Glomerular endothelial cell (primary cell): ENCODE measurements at regions not wholly inside any gene's neighbourhood (a gene's known extent, or its start where the extent isn't known, plus 50 kb on each side); places are given as distances from the start of the nearest gene placed in this dataset.

ENCODE experiments used
- DNase-seq: peaks from one replicate; pipeline ENCODE4 v3.0.0-alpha.2; 2011; ENCODE audit warnings: low read depth, low spot score; ENCODE audit errors: extremely low read depth

DNA sequence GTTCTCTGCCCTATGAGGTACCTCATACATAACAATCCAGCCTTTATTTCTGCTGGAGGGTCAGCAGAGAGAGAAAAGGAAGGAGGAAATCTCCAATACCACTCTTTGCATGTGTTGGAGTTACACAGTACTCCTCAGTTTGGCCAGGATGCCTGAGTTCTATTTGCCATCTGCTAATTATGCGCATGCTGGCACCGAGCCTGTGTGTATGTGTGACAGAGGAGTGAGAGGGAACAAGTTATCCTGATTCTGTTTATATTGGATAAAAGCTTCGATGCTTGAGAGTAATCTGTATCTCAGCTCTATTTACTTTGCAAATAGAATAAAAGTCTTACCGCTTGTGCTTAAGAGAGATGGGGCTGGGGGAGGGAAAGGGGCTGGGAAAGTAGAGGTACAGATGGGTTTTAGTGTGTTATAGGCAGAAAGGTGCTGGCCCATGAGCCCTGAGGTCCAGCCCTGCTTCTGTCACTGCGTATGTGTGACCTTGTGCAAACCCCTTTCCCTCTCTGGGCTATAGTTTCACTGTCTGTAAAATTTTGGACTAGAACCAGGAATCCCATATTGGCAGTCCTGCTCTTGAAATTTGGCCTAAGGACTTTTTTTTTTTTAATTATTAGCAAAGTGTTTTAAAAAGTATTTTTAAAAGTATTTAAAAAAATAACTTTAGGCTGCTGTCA is 54.5 kb upstream of the PLXNA2 start:
- no peak for DNase-seq

DNA sequence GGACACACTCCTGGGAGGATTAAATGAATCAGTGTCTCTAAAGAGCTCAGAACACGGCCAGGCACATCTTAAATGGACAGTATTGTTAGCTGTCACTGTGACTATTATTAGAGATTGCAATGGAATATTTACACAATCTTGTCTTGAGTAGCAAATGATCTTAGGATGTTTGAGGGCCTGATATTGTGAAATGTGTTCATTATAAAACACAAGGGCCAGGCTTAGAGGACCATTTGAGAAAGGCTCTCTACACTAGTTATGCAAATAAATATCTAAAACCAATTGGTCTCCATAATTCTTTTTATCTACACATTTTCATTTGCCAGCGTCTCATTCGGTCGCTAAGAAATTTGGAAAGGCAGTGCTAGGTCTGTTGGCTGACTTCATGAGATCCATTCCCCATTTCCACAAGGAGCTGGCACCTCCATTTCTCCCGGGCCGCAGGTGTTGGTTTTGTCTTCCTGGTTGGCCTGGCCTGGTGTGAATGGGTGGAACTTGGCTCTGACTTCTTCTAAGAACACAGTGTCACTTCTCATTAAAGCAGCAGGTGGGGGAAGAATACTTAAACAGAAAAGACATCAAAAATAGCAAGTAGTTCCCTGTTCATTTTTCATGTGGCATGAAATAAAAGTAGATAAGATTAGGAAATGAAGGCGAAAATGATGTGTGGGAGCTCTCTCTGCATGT is 56.0 kb upstream of the PLXNA2 start:
- no peak for DNase-seq

DNA sequence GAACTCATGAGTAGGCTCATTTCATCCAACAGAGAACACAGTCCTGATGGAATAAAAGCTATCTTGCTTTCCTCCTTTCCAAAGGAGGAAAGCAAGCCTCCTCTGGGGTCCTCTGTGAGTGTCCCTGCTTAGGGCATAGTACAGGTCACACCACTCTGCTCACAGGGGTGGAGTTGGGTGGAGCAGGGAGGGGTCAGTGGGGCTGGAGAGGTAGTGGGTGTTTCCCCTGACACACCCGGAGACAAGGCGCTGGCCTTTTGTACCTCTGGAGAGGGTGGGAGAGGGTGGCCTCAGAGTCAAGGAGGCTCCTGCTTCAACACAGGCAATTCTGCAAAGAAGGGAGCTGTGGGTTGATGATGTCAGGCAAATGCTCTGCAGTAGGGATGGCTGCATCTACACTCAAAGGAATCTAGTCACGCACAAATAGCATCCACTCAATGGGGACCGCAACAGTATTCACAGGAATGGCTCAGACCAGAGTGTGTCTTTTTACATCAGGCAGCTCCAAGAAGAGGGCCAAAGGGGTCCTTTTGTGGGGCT is 58.6 kb upstream of the PLXNA2 start:
- no peak for DNase-seq

DNA sequence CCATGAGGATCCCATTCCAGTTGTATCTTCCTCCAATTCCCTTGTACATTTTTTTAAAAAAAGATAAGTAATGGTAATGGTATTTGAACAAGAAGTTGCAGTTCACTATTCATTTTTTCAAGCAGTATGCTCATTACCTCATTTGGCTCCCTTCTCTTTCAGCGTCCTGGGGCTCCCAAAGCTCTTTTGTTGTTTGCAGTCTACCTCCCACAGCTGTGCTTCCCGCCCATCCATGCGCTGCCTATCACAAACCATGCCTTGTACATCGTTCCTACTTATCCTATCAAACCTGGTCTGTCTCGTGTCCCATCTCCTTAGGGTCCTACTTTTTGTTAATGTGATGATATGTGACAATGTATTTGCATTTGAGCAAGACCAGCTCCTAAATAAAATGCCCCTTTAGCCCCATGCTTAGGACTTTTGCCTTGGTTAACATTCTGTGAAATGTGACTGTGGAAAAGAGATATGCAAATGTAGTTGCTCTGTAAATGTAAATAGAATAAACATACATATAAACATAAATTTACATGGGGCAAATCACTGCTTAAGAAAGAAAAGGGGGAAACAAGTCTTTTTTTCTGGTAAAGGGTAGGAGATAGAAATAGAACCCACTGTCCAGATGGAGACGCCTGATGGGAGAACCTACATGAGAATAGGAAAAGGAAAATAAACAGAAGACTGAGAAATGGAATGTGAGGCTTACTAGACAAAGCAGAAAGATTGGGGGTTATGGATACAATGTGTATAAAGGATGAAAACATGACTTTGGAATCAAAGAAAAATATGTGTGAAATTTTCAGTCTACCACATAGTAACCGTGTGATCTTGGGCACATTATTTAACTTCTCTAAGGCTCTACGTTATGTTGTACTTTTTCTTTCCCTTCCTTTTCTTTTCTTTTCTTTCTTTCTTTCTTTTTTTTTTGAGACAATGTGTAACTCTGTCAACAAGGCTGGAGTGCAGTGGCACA is 59.8 kb upstream of the PLXNA2 start:
- DNase-seq: no peak

DNA sequence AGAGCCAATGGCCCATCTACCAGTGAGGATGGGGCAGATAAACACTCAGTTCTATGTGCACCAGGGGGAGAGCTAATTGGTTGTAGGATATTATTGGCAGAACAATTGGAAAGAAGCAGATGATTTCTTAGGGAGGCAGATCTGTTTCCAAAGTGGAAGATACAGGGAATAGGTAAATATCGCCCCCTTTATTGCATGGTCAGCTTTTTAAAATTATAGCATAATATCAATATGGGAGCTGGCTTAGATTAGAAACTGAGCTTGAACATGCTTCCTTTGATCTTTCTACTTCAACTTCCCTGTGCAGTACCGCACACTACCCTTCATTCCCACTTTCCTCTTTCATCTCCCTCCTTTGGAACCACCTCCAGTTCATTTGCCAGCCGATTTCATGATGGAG is 64.0 kb upstream of the PLXNA2 start:
- no peak for DNase-seq

DNA sequence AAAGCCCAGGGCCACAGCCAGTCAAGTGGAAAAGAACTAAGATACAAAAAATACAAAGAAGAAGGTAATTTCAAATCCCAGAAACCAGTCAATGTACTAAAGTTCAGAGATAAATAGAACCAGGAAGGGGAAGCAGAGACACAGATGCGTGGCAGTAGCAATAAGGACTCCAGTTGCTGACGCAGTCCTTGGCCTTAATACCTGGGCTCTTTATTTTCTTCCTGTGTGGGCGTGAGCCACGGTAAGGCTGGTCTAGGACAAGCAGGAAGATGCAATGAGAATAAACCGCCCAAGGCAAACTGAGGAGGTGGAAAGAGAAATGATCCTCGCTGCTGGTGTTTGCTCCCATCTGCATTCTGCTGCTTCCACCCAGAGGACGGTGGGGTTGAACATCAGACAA is 65.6 kb upstream of the PLXNA2 start:
- no peak for DNase-seq

DNA sequence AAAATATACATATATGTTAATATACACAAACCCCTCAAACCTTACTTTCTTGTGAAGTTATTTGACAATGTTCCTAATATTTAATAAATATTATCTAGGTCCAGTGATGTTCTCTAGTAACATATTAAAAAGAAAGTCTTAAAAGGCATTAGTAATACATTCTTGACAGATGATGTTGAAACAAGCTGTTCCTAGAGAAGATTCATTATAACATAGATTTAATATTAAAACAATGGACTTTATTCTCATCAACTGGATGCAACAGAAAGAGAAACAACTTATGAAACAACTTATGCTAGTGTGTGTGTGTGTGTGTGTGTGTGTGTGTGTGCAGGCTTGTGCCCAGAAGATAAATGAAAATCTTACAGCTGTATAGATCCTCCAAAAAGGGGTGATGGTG is 68.5 kb upstream of the PLXNA2 start:
- DNase-seq: no peak

DNA sequence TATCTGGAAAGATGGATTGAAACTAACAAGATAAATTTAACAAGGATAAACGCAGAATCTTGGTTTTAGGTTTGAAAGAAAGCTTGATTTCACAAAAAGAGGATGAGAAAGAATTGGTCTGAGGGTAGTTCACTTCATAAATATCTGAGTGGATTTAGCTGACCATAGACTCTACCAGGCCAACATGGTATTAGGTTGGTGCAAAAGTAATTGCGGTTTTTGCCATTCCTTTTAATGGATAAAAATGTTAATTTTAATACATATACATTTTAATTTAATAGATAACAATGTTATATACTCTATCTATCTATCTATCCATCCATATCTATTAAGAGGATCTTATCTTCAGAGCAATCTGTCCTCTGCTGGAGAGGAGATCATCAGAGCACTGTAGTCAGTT is 70.2 kb upstream of the PLXNA2 start:
- DNase-seq: no peak

DNA sequence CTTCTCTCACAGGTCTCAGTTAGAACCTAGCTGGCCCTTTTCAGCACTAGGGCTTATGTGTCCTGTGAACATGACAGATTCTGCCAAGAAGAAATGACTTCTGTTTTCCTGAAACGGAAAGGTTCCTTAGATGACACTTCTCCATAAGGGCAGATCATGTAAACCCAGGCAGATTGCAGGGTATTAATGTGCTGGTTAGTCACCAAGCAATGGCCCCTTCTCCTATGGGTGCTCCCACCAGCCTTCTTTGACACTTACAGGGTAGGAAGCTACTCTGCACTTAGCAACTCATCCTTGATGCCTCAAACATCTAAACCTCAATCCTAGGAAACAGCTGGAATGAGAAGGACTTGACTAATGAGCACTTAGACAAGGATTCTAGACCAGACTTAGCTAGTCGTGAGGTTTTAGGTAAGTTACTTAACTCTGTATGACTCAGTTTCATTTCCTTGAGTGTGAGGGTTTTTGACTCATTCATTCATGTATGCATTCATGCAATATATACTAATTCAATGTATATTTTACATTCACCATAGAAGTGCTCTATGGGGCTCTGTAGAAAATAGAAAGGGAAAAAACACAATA is 74.1 kb upstream of the PLXNA2 start:
- DNase-seq: no peak

DNA sequence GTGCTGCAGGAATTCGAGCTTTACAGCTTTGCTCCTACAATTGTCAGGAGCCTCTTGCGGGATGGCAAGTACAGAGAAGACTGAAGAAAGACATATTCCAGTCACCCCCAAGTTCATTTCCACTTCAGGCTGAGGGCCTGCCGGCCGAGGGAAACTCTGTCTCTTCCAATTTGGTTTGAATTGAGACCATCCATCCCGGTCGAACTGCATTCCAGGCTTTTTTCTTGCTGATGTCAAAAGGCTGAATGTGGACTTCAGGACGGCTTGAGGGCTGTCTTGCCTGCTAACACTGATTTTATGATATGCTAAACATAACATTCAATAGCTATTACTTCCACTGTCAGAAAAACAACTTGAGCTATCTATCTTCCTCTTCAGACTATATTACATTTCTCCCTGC is 79.8 kb upstream of the PLXNA2 start:
- no peak for DNase-seq

DNA sequence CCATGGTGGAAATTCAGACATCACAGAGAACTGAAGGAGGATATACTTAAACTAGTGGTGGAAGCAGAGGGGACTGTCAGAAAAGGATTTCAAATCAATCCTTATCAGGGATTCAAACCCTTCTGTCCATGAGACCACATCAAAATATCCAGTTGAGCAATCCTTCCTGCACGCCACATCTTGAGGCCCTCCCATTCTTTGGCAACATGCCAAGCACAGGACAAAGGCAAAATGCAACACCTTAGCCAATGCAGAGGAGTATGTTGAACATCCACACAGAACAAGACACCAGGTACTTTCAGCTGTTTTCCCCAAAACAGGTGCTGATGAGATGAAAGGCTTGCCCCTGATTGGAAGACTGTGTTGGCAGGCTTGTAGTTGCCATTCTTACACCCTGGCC is 81.8 kb upstream of the PLXNA2 start:
- DNase-seq: no peak

DNA sequence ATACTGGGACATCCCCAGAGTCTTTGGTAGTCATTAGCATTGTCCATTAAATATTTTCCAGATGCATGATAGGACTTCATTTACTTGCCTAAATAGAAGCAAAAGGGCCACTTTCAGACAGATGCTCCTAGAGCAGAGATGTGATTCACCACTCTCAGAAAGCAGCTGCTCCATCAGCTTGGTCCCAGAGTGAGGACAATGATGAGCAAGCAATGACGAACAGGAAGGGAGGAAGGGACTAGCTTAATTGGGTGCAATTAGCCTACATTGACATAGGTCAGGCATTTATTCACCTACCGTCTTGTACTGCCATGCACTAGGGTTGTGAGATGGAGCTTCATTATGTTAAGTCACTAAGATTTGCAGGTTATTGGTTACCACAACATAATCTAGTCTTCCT is 85.1 kb upstream of the PLXNA2 start:
- DNase-seq: no peak

DNA sequence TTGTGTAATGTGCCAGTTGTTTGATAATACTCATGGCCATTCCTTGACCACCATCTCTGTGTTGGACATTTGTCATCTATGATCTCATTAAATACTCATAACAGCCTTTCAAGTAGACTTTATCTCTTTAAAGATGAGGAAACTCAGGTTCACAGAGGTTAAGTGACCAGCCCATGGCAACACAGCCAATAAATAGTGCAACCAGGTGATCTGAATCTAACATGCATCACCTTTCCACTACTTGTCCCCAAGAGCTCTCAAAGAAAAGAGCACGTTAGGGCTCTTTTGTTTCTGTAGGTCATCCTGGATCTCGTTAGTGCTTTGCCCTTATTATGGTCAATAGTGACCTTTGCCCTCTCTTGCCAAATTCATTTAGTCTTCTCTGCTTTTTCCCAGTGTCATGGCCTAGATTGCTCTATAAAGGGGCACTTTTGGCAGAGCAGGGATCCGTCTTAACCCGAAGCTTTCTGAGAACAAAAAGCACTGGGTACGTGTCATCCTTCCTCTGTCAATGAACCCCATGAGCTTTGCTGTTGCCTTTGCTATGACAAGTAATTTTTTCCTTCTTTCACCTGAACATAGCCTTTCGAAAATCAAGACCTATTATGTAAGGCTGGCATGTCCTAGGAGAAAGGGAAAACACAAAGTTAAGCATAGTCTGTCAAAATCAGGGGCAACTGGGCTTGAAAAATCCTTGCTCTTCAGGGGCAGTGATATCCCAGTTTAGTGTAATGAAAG is 88.0 kb upstream of the PLXNA2 start:
- DNase-seq: no peak

DNA sequence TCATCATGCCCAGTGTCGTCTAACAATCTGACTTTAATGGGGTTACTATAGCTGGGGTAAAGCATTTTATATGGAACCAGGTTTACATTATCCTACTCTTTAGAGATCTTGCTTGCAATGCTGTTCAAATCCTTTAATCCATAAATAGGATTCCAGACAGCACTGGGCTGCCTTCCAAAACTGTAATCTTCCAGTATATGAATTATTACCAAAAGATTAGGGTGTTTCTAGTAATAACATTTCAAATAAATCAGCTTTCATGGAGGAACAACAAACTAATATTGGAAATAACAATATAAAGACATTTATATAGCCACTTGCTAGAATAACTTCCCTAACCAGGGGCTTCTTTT is 88.6 kb upstream of the PLXNA2 start:
- DNase-seq: no peak

DNA sequence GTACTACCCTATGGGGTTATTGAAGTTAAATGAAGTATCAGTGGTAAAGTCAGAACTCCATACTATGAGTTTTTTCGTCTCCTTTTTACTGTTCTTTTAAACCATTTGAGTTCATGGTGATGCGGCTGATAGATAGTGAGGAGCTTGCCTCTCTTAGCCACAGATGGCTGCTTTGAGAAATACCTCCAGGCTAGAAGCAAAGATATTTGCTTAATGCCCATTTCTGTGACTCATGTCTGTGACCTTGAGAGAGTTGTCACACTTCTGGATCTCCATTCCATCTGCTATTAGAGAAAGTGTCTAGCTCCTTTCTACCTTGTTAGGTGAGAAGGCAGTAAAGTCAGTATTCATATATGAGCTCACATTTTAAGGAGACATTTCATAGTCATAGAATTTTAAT is 89.5 kb upstream of the PLXNA2 start:
- DNase-seq: no peak

DNA sequence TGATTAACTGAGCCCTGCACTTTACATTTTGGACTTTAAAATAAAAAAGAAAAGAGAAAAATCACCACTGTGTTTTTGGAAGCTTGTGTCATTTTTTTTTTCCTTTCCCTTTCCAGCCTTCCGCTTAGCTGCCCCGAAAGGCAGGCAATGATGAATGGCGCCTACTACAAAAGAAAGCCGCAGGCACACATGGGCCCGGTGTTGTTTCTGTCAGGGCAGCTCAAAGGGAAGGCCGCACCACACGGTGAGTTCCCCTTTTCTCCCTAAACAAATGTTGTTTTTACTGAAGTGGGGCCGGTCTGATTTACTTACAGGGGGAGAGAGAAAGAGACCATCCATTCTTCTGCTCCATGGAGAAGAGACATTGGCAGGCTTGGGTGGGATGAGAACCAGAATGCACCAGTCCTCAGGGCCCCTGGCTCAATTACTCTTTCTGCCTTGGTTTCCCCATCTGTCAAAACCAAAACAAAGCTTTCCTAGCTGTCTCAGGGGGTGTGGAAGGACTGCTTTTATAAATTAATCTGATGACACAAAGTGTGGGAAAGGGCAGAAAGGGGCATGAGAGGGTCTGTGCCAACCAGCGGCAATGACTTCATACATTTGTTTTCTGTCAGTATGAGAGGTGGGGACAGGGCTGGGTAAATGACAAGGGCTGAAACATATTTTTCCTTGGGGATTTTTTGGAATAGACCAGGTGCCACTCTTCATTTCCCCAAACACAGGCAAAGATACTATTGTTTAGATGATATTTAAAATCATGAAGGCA is 91.4 kb upstream of the PLXNA2 start:
- no peak for DNase-seq

DNA sequence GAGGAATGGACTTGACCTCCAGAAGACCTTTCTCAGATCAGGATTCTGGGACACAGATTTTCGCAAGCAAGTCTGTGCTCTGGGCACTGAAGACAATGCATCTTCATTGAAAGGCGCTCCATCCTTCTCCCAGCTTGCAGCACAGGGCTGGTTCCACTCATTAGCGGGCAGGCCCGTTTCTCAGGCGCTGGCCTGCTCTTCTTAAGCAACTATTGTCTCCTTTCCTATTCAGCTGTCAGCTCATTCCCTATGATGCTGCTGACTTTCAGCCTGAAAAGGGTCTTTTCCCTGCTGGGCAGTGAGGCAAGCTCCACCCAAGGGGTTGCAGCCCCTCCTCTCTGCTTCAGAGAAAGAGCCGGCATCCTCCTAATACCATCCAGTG is 91.9 kb upstream of the PLXNA2 start:
- no peak for DNase-seq

DNA sequence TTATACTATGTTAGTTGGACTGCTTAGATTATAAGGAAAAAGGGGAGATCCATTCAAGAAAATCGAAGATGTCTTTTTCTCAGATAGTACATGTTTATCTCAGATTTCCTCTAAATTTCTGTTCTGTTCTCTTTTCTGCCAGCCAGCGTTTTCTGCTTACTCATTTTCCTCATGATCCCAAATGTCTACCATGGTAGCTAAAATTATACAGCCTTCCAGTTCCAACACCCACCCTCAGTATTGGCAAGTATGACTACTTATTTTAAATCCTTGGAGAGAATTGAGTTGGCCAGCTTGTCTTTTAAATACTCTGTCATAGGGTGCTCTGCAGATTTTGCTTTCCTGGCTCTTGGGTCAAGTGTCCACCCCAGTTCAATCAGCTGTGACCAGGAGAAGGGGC is 95.7 kb upstream of the PLXNA2 start:
- no peak for DNase-seq

DNA sequence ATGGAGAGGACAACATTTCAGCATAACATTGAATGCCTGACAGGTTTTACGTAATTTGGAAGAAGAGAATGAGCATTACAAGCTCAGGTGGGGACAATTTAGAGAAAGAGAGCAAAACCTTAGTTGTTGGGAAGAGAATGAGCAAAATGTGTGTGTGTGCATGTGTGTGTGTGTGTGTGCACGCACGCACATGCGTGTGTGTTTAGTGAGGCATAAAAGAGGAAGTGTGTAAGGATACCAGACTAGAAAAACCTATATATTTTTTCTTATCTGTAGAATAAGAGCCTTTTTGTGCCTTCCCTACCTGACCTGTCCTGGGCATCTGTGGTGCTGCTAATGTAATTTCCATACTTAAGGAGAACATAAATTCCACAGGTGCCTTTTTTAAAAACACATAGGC is 99.0 kb upstream of the PLXNA2 start:
- no peak for DNase-seq
